ENCODE measurements at regions not wholly inside any gene's neighbourhood (a gene's known extent, or its start where the extent isn't known, plus 50 kb on each side); places are given as distances from the start of the nearest gene placed in this dataset.

DNA sequence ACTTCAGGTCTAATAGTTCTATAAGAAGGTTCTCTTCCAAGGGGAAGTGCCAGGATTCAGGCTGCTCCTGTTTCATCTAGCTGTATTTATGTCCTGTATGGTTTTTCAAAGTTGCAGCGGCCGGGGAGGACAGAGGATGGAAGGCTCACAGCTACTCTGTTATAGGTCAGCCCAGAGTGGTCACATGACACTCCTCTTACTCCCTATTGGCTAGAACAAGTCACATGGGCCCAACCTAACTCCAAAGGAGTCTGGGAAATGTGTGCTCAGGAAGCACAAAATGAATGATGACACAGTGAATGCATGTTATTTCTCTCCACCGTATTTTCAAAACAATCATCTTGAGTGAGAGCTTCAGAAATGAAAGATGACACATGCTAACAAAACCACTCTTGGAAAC lies 645.1 kb upstream of the RBFOX1 start:
- TF ChIP-seq, protein P1, sequence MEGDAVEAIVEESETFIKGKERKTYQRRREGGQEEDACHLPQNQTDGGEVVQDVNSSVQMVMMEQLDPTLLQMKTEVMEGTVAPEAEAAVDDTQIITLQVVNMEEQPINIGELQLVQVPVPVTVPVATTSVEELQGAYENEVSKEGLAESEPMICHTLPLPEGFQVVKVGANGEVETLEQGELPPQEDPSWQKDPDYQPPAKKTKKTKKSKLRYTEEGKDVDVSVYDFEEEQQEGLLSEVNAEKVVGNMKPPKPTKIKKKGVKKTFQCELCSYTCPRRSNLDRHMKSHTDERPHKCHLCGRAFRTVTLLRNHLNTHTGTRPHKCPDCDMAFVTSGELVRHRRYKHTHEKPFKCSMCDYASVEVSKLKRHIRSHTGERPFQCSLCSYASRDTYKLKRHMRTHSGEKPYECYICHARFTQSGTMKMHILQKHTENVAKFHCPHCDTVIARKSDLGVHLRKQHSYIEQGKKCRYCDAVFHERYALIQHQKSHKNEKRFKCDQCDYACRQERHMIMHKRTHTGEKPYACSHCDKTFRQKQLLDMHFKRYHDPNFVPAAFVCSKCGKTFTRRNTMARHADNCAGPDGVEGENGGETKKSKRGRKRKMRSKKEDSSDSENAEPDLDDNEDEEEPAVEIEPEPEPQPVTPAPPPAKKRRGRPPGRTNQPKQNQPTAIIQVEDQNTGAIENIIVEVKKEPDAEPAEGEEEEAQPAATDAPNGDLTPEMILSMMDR (IDR thresholded peaks at IDR 0.05; ENCODE audit: unreplicated experiment in 3 of 3): no peak
- H3K4me3 Mint-ChIP-seq: no peak overlapping the region
- no peaks in the 10 kb centered on the region for H3K9me3 Mint-ChIP-seq
- H3K36me3 Mint-ChIP-seq (ENCODE audit: low read depth): no peaks in the 10 kb centered on the region
- H3K4me1 Mint-ChIP-seq: no peaks in the 10 kb centered on the region
- no peak overlapping the region for H3K27ac Mint-ChIP-seq
- H3K27me3 Mint-ChIP-seq (ENCODE audit: low read depth): peaks cover 8% of the 10 kb centered on the region

DNA sequence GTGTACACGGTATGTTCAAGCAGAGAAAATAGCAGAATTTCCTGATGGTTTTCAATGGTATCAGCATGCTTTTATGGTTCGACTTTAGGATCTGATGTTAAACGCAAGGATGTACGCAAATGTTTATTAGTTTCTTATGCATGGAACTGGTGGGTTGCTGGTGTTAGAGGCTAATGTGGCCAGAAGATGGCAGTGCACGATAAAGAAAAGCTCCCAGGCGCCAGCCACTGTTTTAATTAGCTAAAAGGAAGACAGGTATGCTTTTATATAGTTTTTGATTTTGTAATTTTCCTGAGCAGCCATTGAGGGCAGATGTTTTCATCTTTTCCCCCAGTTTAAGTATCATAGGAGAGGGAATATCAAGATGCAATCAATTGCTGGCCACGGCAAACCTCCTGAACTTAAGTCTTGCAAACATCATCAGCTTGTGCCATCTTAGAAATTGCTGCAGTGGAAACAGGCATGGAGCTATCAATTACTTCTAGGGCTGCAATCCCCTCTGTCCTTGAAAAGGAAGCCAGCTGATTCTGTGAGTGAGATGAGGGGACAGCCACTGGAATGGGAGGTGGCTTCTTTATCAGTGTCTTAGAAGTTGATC lies 648.5 kb upstream of the RBFOX1 start:
- no peak overlapping the region for H3K4me3 Mint-ChIP-seq
- H3K27me3 Mint-ChIP-seq (ENCODE audit: low read depth): peaks cover 18% of the 10 kb centered on the region
- H3K4me1 Mint-ChIP-seq: no peaks in the 10 kb centered on the region
- H3K9me3 Mint-ChIP-seq: no peaks in the 10 kb centered on the region
- no peaks in the 10 kb centered on the region for H3K36me3 Mint-ChIP-seq (ENCODE audit: low read depth)
- TF ChIP-seq, protein P1 (IDR thresholded peaks at IDR 0.05; ENCODE audit: unreplicated experiment in 3 of 3): peak; percentile 72 to 78 (median 76)
- H3K27ac Mint-ChIP-seq: no peak overlapping the region

DNA sequence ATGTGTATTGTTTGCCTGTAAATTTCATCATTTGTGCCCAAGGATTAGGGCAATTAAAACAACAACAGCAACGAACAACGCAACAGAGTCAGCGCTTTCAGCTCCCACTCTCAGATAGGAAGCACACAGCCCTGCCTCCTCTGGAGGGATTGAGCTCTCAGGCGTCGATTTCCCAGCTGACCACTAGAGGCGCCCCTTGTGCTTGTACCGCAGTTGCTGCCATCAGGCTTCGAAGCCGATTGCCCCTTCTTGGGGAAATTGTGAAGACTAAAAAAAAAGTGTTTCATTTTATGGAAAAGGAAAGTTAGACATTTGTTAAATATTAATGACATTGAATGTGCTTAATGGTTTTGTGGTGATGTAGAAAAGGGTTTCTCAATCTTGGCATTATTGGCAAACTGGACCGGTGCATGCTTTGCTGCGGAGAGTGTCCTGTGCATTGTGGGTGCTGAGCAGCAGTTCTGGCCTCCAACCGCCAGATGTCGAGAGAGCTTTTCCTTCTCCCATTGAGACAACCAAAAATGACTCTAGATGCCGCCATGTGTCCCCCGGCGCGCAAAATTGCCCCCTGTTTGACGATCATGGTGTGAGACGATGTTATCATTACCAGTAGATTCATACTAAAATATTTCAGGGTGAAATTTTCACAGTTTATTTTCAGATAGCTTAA lies 650.4 kb upstream of the RBFOX1 start:
- Mint-ChIP-seq H3K27me3 (ENCODE audit: low read depth) (peaks cover 18% of the 10 kb centered on the region), H3K9me3 (no peaks in the 10 kb centered on the region), H3K4me3 (no peak overlapping the region), H3K27ac (no peak overlapping the region), H3K36me3 (ENCODE audit: low read depth) (no peaks in the 10 kb centered on the region), H3K4me1 (no peaks in the 10 kb centered on the region)
- TF ChIP-seq, protein P1 (IDR thresholded peaks at IDR 0.05; ENCODE audit: unreplicated experiment in 3 of 3): peak; percentile 74 to 79 (median 74)

DNA sequence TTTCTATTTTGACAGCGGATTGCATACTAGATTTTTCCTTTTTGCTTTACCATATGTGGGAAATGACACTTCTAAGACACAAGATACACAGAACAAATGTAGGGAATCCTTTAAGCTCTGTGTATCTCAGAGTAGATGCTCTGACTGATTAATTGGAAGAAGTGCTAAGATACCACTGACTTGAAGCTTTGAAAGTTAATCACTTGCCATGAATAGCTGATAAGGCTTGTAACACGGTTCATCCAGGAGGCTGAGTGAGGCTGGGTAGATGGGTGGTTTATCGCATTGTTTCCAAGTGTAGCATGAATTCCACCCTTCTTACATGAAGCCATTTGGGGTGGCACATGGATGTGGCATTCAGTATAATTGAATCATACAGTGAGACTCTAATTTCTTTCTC lies 654.1 kb upstream of the RBFOX1 start:
- no peaks in the 10 kb centered on the region for H3K9me3 Mint-ChIP-seq

DNA sequence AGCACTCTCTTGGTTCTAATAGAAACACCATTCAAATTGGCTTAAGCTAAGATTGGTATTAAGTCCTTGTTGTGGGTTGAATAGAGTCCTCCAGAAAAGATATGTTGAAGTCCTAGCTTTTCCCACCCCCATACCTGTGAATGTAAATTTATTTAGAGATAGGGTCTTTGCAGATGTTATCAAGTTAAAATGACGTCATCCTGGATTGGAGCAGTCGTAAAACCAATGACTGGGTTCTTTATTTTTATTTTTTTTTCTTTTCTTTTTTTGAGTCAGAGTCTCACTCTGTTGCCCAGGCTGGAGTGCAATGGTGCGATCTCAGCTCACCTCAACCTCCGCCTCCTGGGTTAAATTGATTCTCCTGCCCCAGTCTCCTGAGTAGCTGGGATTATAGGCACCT lies 658.6 kb upstream of the RBFOX1 start:
- TF ChIP-seq, protein P1 (IDR thresholded peaks at IDR 0.05; ENCODE audit: unreplicated experiment in 3 of 3): no peak
- no peaks in the 10 kb centered on the region for H3K36me3 Mint-ChIP-seq (ENCODE audit: low read depth)
- H3K27me3 Mint-ChIP-seq (ENCODE audit: low read depth): peaks cover 4% of the 10 kb centered on the region
- H3K4me1 Mint-ChIP-seq: no peaks in the 10 kb centered on the region
- no peaks in the 10 kb centered on the region for H3K9me3 Mint-ChIP-seq
- no peak overlapping the region for H3K27ac Mint-ChIP-seq
- no peak overlapping the region for H3K4me3 Mint-ChIP-seq

More for the DNA sequence above, 654.1 kb upstream of the RBFOX1 start:
- H3K27me3 Mint-ChIP-seq (ENCODE audit: low read depth): peaks cover 11% of the 10 kb centered on the region
- TF ChIP-seq, protein P1 (IDR thresholded peaks at IDR 0.05; ENCODE audit: unreplicated experiment in 3 of 3): no peak
- H3K4me3 Mint-ChIP-seq: no peak overlapping the region
- H3K27ac Mint-ChIP-seq: no peak overlapping the region
- no peaks in the 10 kb centered on the region for H3K4me1 Mint-ChIP-seq
- no peaks in the 10 kb centered on the region for H3K36me3 Mint-ChIP-seq (ENCODE audit: low read depth)

DNA sequence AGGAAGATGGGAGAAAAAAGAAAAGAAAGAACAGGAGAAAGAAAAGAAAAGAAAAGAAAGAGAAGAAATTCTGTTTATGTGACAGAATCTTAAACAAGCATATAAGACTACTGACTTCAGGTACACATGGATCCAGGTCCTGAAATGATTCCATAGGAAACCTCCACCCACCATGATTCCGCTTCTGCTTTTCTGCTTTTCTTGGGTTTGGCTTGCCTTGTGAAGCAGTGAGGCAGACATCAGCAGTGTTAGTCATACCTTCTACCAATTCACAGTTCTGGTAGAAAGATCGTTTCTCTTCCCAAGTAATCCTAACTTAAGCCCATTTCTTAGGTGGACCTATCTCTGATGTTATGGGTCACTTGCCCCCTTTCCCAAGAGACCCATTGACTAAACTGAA lies 660.1 kb upstream of the RBFOX1 start:
- Mint-ChIP-seq H3K4me1 (no peaks in the 10 kb centered on the region), H3K9me3 (no peaks in the 10 kb centered on the region), H3K27me3 (ENCODE audit: low read depth) (peaks cover 10% of the 10 kb centered on the region), H3K36me3 (ENCODE audit: low read depth) (no peaks in the 10 kb centered on the region), H3K27ac (no peak overlapping the region), H3K4me3 (no peak overlapping the region)
- TF ChIP-seq, protein P1 (IDR thresholded peaks at IDR 0.05; ENCODE audit: unreplicated experiment in 3 of 3): no peak

Measured in nephron (organoid).